SW480 (cell line): ENCODE measurements at regions not wholly inside any gene's neighbourhood (a gene's known extent, or its start where the extent isn't known, plus 50 kb on each side); places are given as distances from the start of the nearest gene placed in this dataset.
"Not testable (repeated sequence)": the region's sequence is repeated elsewhere in the genome, so short reads cannot be mapped to it uniquely, and the experiment has no call there.

Source experiments
- DNase-seq: peaks from one replicate; pipeline ENCODE4 v3.0.0-alpha.2; 2016; ENCODE audit warnings: low spot score

DNA sequence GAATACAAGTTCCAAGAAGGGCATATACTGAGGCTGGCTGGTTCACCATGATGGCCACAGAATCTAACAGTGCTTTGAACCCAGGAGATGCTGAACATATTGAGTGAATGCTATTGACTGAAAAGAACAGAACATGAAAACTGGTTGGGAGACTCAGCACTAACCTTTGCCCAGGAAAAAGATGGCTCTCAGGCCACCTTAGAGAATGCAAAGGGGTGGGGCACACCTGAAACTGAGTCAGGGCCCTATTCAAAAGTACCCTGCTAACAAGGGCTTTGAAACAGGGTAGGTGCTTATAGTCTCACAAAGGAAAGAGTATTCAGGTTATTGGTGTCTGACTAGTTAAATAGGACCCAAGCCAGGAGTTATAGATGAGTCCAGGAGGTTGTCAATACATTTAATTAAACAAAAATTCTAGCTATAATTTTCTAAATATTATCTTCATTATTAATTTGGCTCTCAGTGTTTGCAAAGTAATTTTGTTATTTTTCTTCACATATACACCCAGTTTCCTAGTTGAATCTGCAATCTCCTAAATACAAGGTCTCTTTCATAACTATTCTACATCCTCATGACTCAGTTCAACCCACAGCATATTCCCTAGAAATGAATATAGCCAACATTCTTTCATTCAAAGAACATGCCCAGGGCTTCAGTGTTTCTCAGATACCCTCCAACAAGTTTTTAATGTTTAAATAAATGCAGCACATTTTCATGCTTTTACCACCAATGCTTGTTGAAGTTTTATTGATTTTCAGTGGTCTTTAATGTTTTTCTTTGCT, 144.2 kb upstream of the RAPGEF2 start:
- no peak for DNase-seq

DNA sequence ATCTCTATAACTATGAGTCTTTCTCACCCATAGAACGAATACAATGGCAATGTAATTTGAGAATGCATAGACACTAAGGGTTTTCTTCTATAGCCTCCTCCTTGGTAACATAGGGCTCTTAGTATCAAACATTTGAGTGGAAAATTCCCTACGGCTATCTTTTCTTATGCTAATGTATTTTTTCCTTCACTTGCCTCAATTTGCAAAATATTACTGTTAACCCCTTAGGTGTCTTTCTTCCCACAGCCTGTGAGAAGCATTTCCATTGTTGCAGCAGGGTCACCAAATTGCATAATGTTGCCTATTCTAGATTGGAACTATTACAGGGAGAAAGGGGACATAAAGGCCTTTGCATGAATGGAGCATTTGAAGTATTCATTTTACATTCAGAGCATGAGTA, 140.5 kb upstream of the RAPGEF2 start:
- DNase-seq, result no peak

- not testable (repeated sequence) for DNase-seq
These were observed 139.6 kb upstream of the RAPGEF2 start for GRCh38 chr4:158963282-158963681.

- no peak for DNase-seq
These were observed 138.7 kb upstream of the RAPGEF2 start for GRCh38 chr4:158964114-158964727.

- DNase-seq, result no peak
These were observed 138.2 kb upstream of the RAPGEF2 start for GRCh38 chr4:158964728-158965124.

DNA sequence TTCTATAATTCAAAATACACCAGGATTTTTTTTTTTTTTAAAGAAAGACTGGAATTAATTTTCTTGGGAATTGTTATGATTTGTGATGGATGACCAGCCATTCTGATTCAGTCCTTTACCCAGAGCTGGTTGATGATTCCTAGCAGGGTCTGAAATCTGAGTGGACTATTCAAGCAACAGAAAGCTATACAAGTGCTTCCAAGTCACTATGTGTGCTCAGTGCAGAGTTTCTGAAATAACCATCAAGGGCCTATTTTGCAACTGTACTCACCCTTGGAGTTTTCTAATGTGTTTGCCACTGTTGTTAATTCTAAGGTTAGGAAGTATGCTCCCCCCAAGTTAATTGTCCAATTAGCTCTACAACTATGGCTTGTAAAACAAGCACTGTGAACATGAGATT, 137.7 kb upstream of the RAPGEF2 start:
- no peak for DNase-seq

GRCh38 chr4:158966091-158966490, 136.8 kb upstream of the RAPGEF2 start:
- DNase-seq, result no peak

DNA sequence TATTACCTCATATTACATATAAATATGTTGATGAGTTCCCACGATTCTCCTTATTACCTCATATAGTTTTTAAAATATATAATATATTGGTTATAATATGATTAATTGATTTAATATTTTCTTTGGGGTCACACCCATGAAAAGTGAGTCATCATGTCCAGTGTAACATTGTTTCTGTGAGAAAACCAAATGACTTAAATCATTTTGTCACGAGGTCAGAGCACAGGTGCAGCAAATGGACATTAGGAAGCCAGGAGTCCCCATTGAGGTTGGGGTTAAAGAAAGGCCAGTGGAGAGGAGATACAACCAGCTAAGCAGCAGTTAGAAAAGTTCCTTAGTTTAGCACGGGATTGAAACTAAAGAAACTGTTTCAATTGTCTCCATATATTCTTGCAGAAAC, 133.9 kb upstream of the RAPGEF2 start:
- no peak for DNase-seq

GRCh38 chr4:158970812-158971211, 132.1 kb upstream of the RAPGEF2 start:
- no peak for DNase-seq

- DNase-seq, result not testable (repeated sequence)
These were observed 128.4 kb upstream of the RAPGEF2 start for GRCh38 chr4:158974438-158974837.

DNA sequence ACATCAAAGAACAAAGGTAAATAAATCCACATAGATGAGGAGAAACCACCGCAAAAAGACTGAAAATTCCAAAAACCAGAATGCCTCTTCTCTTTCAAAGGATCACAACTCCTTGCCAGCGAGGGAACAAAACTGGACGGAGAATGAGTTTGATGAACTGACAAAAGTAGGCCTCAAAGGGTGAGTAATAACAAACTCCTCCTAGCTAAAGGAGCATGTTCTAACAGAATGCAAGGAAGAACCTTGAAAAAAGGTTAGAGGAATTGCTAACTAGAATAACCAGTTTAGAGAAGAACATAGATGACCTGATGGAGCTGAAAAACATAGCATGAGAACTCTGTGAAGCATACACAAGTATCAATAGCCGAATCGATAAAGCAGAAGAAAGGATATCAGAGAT, 122.2 kb upstream of the RAPGEF2 start:
- not testable (repeated sequence) for DNase-seq

GRCh38 chr4:158991534-158992155, 111.2 kb upstream of the RAPGEF2 start:
- DNase-seq, result no peak

- DNase-seq, result no peak
These were observed 109.0 kb upstream of the RAPGEF2 start for GRCh38 chr4:158993891-158994290.

DNA sequence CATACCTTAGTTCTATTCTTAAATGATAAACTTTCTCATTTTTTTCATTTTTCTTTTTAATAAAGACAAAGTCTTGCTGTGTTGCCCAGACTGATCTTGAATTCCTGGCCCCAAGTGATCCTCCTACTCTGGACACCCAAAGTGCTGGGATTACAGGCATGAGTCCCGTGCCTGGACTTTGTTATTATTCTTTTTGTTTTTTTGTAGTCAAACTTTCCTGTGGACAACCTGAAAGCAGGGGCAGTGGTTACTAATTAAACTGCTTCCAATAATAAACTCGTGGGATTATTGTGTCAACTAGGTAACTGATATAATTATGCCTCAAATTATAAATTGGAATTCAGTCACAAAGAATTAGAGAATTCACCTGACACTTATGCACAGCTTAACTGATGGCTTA, 107.8 kb upstream of the RAPGEF2 start:
- no peak for DNase-seq

- no peak for DNase-seq
These were observed 106.9 kb upstream of the RAPGEF2 start for GRCh38 chr4:158995965-158996364.

DNA sequence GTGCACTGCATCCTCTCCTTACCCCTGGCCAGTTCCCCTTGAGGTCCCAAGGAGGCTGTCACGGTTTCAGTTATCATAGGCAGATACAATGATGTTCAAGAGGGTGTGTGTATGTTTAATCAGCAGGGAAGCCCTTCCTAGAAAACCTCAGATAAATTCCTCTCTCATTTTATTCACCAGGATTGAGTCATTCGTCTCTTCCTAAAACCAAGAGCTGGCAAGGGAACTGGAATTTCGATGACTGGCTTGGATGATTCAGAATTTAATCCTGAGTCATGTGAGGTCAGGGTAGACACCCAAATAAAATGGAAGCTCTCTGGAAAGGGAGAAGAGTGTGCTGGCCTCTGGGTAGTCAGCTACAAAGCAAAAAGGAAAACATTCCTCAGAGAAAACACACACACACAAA, 106.2 kb upstream of the RAPGEF2 start:
- DNase-seq, result peak; percentile 88

DNA sequence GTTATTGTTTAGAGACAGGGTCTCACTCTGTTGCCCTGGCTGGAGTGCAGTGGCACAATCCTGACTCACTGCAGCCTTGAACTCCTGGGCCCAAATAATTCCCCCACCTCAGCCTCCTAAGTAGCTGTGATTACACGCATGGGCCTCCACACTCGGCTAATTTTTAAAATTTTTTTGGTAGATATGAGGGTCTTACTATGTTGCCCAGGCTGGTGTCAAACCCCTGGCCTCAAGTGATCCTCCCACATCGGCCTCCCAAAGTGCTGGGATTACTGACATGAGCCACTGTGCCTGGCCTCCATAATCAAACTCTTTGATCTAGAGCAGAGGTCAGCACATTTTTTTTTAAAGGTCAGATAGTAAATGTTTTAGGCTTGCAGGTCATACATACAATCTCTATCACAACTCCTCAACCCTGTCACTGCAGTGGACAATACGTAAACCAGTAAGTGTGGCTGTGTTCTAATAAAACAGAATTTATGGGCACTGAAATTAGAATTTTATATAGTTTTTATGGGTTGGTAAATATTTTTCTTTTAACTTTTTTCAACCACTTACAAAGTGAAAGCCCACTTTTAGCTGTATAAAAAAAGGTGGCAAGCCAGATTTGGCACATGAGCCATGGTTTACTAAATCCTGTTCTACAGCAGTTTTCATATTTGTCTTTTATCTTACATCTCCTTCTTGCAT, 105.1 kb upstream of the RAPGEF2 start:
- no peak for DNase-seq

GRCh38 chr4:158998624-158999023, 104.3 kb upstream of the RAPGEF2 start:
- DNase-seq, result peak; percentile 74

GRCh38 chr4:158999166-158999682, 103.7 kb upstream of the RAPGEF2 start:
- DNase-seq, result no peak

DNA sequence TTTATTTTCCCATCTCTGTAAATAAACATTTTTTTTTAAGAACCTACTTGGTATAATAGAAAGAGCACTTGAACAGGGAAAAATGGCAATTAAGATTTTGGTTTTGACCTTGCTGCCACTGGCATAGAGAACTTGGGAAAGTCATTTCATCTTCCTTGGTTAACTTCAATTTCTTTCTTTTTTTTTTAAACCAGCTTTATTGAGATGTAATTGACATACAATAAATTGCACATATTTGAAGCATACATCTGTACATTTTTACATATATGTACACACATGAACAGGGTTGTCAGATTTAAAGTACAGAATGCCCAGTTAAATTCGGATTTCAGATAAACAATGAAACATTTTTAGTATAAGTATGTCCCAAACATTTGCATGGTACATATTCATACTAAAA, 103.0 kb upstream of the RAPGEF2 start:
- DNase-seq, result no peak

DNA sequence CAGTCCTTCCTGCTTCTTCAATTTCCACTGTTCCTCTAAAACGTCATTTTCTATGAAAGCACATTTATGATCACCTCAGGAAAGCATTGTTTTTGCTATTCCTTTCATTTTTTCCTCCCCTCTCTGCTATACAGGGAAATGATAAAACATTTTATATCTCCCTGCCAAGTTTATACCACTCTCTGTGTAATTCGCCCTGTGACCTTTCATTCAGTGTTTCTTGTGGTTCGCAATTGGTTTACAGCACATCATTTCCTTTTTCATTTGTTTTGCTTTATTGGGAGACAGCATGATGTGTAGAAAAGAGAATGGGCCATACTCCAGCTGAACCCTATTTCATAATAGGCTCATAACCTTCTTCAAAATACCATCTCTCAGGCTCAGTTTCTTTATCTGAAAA, 99.9 kb upstream of the RAPGEF2 start:
- DNase-seq, result peak; percentile 48

- no peak for DNase-seq
These were observed 99.2 kb upstream of the RAPGEF2 start for GRCh38 chr4:159003420-159004253.
